ENCODE measurements at regions not wholly inside any gene's neighbourhood (a gene's known extent, or its start where the extent isn't known, plus 50 kb on each side); places are given as distances from the start of the nearest gene placed in this dataset.
"Not testable (repeated sequence)": the region's sequence is repeated elsewhere in the genome, so short reads cannot be mapped to it uniquely, and the experiment has no call there.

DNA sequence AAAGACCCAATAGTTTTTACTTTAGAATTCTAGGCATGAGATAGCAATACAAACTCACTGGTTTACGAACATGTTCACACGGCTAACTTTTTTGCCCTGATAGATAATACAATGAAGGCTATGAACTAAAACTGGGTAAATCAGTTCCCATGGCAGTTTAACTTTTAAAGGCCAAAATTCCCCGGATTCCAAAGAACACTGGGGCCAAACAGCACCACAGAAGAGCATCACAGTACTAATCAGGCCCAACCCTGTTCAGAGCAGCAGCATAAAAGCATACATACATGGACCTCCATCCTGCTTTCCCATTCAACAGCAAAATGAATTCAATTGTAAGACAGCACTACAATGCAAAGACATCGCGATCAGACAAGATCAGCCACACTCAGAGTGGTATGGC lies 540.3 kb upstream of the CCDC54 start:
- Histone ChIP-seq H3K4me1 (ENCODE audit: insufficient read depth, low read length) (no peaks in the 10 kb centered on the region), H3K27me3 (ENCODE audit: insufficient read depth, low read length) (no peaks in the 10 kb centered on the region), H3K9me3 (ENCODE audit: low read depth, low read length) (peaks cover 5% of the 10 kb centered on the region), H3K4me3 (ENCODE audit: low read length) (no peak overlapping the region)

DNA sequence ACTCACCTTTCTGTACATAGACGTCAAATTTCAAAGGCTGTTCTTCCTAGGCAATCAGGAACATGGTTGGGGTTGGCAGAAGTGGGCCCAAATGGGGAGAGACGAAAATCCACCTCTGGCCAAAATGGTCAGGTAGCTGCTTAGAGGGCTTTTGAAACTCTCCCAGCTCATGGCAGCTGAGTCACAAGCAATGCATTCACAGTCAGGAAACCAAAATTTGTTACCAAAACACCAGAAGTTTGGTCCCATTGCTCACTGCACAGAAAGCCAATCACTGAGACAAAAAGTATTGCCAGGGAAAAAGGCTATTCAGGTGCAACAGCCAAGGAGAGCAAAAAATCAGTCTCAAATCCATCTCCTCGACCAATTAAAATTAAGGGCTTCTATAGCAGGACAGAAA lies 539.6 kb upstream of the CCDC54 start:
- Histone ChIP-seq H3K4me1 (ENCODE audit: insufficient read depth, low read length) (no peaks in the 10 kb centered on the region), H3K9me3 (ENCODE audit: low read depth, low read length) (peaks cover 1% of the 10 kb centered on the region), H3K4me3 (ENCODE audit: low read length) (no peak overlapping the region), H3K27me3 (ENCODE audit: insufficient read depth, low read length) (no peaks in the 10 kb centered on the region)

DNA sequence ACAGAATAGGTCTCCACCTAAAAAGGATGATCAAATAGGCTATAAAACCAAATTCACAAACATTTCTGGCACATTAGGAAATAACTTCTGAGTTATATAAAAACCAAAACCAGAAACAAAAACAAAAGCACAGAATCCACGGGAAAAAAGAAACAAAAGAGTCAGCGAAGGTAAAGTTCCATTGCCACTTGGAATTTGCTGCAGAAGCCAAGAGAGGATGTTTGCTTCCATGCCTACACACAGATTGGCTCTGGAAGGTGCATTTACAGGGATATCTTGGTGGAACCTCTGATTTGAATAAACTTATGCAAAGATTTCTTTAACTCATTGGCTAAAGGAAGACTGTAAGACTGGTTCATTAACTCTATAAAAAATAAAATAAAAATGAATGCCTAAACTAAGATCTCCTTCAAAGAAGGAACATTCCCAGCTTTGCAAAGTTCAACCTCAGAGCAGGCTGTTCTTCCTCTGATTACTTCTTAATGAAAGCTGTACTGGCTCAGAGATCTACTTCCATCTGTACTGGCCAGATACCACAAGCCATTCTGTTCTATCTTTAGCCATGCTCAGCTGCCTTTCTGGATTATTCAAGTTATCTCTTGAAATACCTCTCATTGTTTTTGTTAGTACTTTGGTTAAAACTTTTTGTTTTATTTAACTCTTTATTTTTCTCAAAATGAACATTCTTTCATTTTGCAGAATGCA lies 537.5 kb upstream of the CCDC54 start:
- no peaks in the 10 kb centered on the region for H3K4me1 ChIP-seq (ENCODE audit: insufficient read depth, low read length)
- no peaks in the 10 kb centered on the region for H3K9me3 ChIP-seq (ENCODE audit: low read depth, low read length)
- H3K27me3 ChIP-seq (ENCODE audit: insufficient read depth, low read length): no peaks in the 10 kb centered on the region
- H3K4me3 ChIP-seq (ENCODE audit: low read length): no peak overlapping the region

DNA sequence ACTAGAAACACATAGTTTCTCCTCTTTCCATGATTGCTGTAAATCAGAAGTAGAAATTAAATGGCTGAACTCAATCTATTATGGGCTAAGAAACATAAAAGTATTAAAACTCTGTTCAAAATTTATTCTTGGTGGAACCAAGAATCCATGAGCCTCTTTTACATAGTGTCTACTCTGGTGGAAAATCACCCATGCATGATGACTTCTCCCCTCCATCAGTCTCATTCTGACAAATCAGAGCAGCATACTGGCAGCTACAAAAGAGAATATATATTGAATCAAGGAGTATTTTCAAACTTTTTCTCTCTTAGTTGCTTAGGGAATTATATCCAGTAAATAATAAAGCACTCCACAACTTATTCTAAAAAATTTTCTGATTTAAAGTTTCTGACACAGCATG lies 536.9 kb upstream of the CCDC54 start:
- no peaks in the 10 kb centered on the region for H3K9me3 ChIP-seq (ENCODE audit: low read depth, low read length)
- H3K4me1 ChIP-seq (ENCODE audit: insufficient read depth, low read length): no peaks in the 10 kb centered on the region
- H3K4me3 ChIP-seq (ENCODE audit: low read length): no peak overlapping the region
- H3K27me3 ChIP-seq (ENCODE audit: insufficient read depth, low read length): no peaks in the 10 kb centered on the region

DNA sequence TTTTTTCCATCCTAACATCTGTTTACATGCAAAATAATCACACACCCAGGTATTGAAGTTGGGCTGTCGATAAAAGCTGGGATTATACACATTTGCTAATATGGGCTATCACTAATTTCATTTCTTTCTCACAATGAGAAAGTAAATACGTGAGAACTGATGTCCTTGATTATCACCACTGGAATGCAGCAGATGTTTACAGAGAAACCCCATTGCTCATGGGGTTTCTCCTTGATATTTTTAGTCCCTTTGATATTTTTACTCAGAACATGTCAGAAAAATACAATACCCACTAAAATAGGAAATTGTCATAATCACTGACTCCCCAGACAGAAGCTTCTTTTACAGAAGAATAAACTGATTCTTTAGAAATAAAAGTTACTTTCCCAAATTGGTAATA lies 535.1 kb upstream of the CCDC54 start:
- H3K27me3 ChIP-seq (ENCODE audit: insufficient read depth, low read length): no peaks in the 10 kb centered on the region
- no peak overlapping the region for H3K4me3 ChIP-seq (ENCODE audit: low read length)
- H3K9me3 ChIP-seq (ENCODE audit: low read depth, low read length): no peaks in the 10 kb centered on the region
- H3K4me1 ChIP-seq (ENCODE audit: insufficient read depth, low read length): no peaks in the 10 kb centered on the region

DNA sequence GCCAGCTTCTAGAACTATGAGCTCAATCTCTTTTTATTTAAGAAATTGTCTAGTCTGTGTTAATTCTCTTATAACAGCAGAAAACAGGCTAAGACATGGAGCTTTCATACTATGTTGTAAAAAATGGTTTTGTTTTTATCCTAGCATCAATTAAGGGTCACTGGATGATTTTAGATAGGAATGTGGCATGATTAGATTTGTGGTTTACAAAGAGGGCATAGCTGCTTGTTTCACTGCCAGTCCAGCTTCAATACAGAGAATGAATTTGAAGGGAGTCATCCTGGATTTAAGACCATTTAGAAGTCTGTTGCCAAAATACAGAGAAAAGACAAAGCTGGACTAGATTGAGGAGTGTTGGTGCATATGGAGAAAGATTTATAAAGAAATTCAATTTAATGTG lies 532.6 kb upstream of the CCDC54 start:
- Histone ChIP-seq H3K4me1 (ENCODE audit: insufficient read depth, low read length) (no peaks in the 10 kb centered on the region), H3K9me3 (ENCODE audit: low read depth, low read length) (no peaks in the 10 kb centered on the region), H3K27me3 (ENCODE audit: insufficient read depth, low read length) (no peaks in the 10 kb centered on the region), H3K4me3 (ENCODE audit: low read length) (no peak overlapping the region)

DNA sequence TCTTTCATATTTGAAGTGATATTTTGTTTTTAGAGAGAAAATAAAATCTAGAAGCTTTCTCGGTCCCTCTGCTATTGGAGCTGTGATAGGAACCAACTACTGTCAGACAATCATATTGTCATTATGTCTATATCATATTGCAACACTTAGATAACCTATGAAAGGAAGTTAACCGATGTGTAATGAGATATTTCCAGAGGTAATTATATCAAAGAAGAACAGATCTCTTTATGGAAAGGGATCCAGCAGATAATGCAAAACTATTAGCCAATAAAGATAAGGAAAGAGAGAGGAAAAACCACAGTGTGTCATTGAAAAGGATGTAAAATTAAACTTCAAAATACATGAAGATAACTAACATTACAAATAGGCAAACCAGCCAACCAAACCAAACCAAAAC lies 529.1 kb upstream of the CCDC54 start:
- H3K4me3 ChIP-seq (ENCODE audit: low read length): no peak overlapping the region
- no peaks in the 10 kb centered on the region for H3K9me3 ChIP-seq (ENCODE audit: low read depth, low read length)
- H3K4me1 ChIP-seq (ENCODE audit: insufficient read depth, low read length): no peaks in the 10 kb centered on the region
- H3K27me3 ChIP-seq (ENCODE audit: insufficient read depth, low read length): no peaks in the 10 kb centered on the region

DNA sequence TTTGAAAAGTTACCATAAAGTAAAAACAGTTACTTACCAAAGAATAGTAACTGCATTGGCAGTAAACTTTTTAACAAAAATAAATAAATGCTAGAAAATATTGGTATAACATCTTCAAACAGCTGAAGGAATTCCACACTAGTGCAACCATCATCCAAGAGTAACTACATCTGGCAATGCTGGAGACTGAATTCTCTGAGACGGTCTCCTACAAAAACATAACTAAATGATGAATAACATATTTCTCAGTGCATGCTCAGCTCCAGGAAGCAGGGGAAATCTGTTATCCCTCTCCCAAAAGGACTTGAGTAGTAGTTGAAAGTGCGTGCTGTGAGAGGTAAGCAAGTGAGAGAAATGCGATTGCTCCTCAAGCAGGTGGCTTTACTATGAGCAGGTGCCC lies 526.8 kb upstream of the CCDC54 start:
- Histone ChIP-seq H3K9me3 (ENCODE audit: low read depth, low read length) (no peaks in the 10 kb centered on the region), H3K27me3 (ENCODE audit: insufficient read depth, low read length) (no peaks in the 10 kb centered on the region), H3K4me1 (ENCODE audit: insufficient read depth, low read length) (no peaks in the 10 kb centered on the region), H3K4me3 (ENCODE audit: low read length) (no peak overlapping the region)

DNA sequence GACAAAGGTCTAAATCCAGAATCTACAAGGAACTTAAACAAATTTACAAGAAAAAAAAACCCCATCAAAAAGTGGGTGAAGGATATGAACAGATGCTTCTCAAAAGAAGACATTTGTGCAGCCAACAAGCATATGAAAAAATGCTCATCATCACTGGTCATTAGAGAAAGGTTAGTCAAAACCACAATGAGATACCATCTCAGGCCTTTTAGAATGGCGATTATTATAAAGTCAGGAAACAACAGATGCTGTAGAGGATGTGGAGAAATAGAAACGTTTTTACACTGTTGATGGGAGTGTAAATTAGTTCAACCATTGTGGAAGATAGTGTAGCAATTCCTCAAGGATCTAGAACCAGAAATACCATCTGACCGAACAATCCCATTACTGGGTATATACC lies 518.9 kb upstream of the CCDC54 start:
- not testable (repeated sequence) for H3K9me3 ChIP-seq (ENCODE audit: low read depth, low read length); H3K4me1 ChIP-seq (ENCODE audit: insufficient read depth, low read length); H3K4me3 ChIP-seq (ENCODE audit: low read length); H3K27me3 ChIP-seq (ENCODE audit: insufficient read depth, low read length)

DNA sequence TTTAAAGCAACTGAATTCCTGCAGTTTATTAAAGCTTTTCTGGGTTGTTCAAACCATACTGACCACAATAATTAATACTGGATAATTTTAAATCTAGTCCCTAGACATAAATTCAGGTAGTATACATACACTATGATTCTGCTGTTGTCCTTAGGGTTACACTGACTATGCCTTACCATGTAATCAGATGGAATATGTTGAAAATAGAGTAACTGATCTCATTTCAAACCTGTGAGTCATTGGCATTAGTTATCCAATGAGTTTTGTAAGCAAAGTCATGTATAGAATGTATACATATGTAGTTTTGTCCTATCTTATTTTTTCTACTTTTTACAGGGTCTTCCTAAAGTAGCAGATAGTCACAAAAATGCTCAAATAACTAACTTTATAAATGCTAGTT lies 517.1 kb upstream of the CCDC54 start:
- no peaks in the 10 kb centered on the region for H3K9me3 ChIP-seq (ENCODE audit: low read depth, low read length)
- no peak overlapping the region for H3K4me3 ChIP-seq (ENCODE audit: low read length)
- H3K4me1 ChIP-seq (ENCODE audit: insufficient read depth, low read length): no peaks in the 10 kb centered on the region
- H3K27me3 ChIP-seq (ENCODE audit: insufficient read depth, low read length): no peaks in the 10 kb centered on the region

DNA sequence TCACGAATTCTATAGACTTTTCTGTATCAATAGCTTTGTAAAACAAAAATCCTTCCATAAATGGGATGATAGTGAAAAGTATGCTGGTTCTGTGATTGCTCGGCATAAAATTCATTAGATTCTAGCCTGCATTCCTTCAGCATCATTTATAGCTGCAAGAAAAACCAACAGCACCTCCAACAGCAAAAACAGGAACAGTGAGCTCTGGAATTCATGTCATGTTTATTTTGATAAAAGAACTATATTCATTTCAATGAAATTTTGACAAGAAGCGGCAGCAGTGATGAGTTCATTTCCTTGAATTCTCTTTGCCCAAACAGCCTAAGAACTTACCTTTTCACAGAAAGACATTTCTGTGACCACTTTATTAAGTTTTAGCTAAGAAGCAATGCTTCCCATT lies 515.2 kb upstream of the CCDC54 start:
- Histone ChIP-seq H3K9me3 (ENCODE audit: low read depth, low read length) (no peaks in the 10 kb centered on the region), H3K4me3 (ENCODE audit: low read length) (no peak overlapping the region), H3K27me3 (ENCODE audit: insufficient read depth, low read length) (no peaks in the 10 kb centered on the region), H3K4me1 (ENCODE audit: insufficient read depth, low read length) (no peaks in the 10 kb centered on the region)

DNA sequence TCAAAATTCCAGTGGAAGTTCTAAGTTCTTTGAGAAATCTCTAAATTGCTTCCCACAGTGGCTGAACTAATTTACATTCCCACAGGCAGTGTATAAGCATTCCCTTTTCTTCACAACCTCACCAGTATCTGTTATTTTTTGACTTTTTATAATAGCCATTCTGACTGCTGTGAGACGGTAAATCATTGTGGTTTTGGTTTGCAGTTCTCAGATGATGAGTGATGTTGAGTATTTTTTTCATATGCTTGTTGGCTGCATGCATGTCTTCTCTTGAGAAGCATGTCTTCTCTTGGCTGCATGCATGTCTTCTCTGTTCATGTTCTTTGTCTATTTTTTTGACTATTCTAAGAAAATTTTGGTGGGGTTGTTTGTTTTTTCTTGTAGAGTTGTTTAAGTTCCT lies 499.6 kb upstream of the CCDC54 start:
- peaks cover 14% of the 10 kb centered on the region for H3K9me3 ChIP-seq (ENCODE audit: low read depth, low read length)
- no peaks in the 10 kb centered on the region for H3K4me1 ChIP-seq (ENCODE audit: insufficient read depth, low read length)
- H3K4me3 ChIP-seq (ENCODE audit: low read length): no peak overlapping the region
- no peaks in the 10 kb centered on the region for H3K27me3 ChIP-seq (ENCODE audit: insufficient read depth, low read length)

DNA sequence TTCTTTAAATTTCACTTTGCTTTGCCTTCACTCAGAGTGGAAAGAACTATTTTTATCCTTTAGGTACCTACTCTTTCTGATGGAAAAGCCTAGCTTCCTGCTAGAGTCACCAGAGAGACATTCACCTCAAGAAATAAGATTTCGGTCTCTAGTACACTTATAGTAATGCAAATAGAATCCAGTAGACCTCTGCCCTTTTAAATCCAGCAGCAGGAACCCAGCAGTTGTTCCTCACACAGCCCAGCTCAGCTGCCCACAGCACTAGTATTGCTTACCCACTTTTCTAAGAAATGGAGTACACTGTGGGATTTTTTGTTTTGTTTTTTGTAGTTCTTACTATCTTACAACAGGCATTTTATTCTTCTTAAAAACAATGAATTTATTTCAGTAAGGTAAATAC lies 497.0 kb upstream of the CCDC54 start:
- H3K27me3 ChIP-seq (ENCODE audit: insufficient read depth, low read length): no peaks in the 10 kb centered on the region
- H3K9me3 ChIP-seq (ENCODE audit: low read depth, low read length): peaks cover 20% of the 10 kb centered on the region
- H3K4me1 ChIP-seq (ENCODE audit: insufficient read depth, low read length): no peaks in the 10 kb centered on the region
- H3K4me3 ChIP-seq (ENCODE audit: low read length): no peak overlapping the region

DNA sequence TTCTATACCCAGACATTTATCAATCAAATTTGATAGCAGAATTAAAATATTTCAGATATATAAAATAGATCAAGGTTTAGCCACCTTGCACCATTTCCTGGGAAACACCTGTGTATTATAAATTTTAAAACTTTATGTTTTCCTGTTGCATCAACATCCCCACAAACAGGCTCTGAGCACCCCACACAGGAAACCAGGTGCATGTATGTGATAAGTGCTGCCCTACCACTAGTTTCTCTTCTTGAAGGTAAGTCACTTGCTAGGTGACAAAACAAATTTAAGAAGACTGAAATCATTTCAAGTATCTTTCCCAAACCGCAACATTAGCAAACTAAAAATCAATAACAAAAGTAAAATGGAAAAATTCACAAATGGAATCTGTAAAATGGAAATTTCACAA lies 496.1 kb upstream of the CCDC54 start:
- H3K4me3 ChIP-seq (ENCODE audit: low read length): no peak overlapping the region
- H3K9me3 ChIP-seq (ENCODE audit: low read depth, low read length): peaks cover 20% of the 10 kb centered on the region
- no peaks in the 10 kb centered on the region for H3K4me1 ChIP-seq (ENCODE audit: insufficient read depth, low read length)
- H3K27me3 ChIP-seq (ENCODE audit: insufficient read depth, low read length): no peaks in the 10 kb centered on the region

DNA sequence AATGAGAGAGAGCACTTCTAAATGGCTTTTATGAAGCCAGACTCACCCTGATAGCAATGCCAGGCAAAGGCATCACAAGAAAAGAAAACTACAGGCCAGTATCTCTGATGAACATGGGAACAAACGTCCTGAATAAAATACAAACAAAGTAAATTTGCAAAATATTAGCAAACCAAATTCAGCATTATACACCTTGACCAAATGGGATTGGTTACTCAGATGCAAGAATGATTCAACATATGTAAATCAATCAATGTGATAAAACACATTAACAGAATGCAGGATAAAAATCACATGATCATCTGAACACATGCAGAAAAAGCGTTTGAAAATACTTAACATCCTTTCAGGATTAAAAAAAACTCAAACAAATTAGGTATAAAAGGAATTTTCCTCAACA lies 494.9 kb upstream of the CCDC54 start:
- no peaks in the 10 kb centered on the region for H3K27me3 ChIP-seq (ENCODE audit: insufficient read depth, low read length)
- peaks cover 20% of the 10 kb centered on the region for H3K9me3 ChIP-seq (ENCODE audit: low read depth, low read length)
- no peaks in the 10 kb centered on the region for H3K4me1 ChIP-seq (ENCODE audit: insufficient read depth, low read length)
- no peak overlapping the region for H3K4me3 ChIP-seq (ENCODE audit: low read length)

DNA sequence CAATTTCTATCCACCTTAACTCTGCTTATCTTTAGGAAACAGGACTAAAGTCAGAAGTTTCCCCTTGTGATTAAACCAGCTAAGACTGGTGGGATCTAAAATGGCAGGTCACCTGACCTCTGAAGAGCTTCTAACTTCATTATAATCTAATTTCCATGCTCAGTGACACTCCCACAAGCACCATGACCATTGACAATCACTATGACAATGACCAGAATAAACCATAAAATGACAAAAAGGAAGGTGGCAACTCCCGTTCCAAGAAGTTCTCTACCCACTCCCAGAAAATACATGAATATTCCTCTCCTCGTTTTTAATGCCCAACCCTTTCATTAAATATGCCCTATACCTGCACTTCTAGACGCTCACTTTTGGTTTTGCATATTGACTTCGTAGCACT lies 471.2 kb upstream of the CCDC54 start:
- no peaks in the 10 kb centered on the region for H3K9me3 ChIP-seq (ENCODE audit: low read depth, low read length)
- H3K4me1 ChIP-seq (ENCODE audit: insufficient read depth, low read length): no peaks in the 10 kb centered on the region
- H3K4me3 ChIP-seq (ENCODE audit: low read length): no peak overlapping the region
- H3K27me3 ChIP-seq (ENCODE audit: insufficient read depth, low read length): no peaks in the 10 kb centered on the region

All from mononuclear cell (primary cell).